Endothelial cell (in vitro differentiated cells): ENCODE measurements at regions not wholly inside any gene's neighbourhood (a gene's known extent, or its start where the extent isn't known, plus 50 kb on each side); places are given as distances from the start of the nearest gene placed in this dataset.

Experiments
- DNase-seq: peaks from one replicate; pipeline ENCODE4 v3.0.0; 2021; ENCODE audit warnings: low spot score
- H3K27ac Mint-ChIP-seq: one replicate; pipeline ENCODE4 v1.8.0; 2021; ENCODE audit warnings: mixed read lengths, inconsistent platforms; ENCODE audit not compliant: unreplicated experiment
- H3K27me3 Mint-ChIP-seq: one replicate; pipeline ENCODE4 v1.8.0; 2021; ENCODE audit warnings: mild to moderate bottlenecking, moderate library complexity, mixed read lengths, inconsistent platforms; ENCODE audit not compliant: unreplicated experiment
- H3K36me3 Mint-ChIP-seq: one replicate; pipeline ENCODE4 v1.8.0; 2021; ENCODE audit warnings: mild to moderate bottlenecking, low read depth, mixed read lengths, inconsistent platforms; ENCODE audit not compliant: unreplicated experiment
- H3K4me1 Mint-ChIP-seq: one replicate; pipeline ENCODE4 v1.8.0; 2021; ENCODE audit warnings: mild to moderate bottlenecking, mixed read lengths, inconsistent platforms; ENCODE audit not compliant: unreplicated experiment
- H3K4me3 Mint-ChIP-seq: one replicate; pipeline ENCODE4 v1.8.0; 2021; ENCODE audit warnings: mild to moderate bottlenecking, mixed read lengths, inconsistent platforms; ENCODE audit not compliant: unreplicated experiment
- H3K9me3 Mint-ChIP-seq: one replicate; pipeline ENCODE4 v1.8.0; 2021; ENCODE audit warnings: mixed read lengths, inconsistent platforms; ENCODE audit not compliant: unreplicated experiment
- TF ChIP-seq, protein P1 (sequence below): fragments of 200-600 bp; sonication (generic); IDR thresholded peaks from one replicate; pipeline ENCODE4 v1.5.0; 2021; ENCODE audit warnings: antibody characterized with exemption; ENCODE audit not compliant: unreplicated experiment

DNA sequence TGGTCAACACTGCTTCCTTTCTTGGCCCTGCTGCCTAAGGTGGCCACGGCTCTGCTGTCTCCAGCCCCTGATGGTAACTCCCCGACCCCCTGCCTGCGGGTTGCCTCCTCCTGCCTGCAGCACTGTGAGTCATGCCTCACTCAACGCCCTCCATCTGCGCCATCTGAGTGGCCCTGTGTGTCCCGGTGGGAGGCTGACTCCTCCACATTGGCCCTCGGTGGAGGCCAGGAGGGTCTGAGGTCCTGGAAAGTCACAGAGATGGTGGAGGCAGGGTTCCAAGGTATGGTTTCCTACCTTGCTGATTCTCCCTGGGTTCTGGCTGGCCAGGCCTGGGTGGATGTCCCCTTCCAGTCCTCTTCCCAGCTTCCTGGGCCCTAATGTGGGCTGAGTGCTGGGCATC, 64.5 kb upstream of the ADAMTS2 start:
- no peaks in the 10 kb centered on the region for H3K27me3 Mint-ChIP-seq
- TF ChIP-seq, protein P1, sequence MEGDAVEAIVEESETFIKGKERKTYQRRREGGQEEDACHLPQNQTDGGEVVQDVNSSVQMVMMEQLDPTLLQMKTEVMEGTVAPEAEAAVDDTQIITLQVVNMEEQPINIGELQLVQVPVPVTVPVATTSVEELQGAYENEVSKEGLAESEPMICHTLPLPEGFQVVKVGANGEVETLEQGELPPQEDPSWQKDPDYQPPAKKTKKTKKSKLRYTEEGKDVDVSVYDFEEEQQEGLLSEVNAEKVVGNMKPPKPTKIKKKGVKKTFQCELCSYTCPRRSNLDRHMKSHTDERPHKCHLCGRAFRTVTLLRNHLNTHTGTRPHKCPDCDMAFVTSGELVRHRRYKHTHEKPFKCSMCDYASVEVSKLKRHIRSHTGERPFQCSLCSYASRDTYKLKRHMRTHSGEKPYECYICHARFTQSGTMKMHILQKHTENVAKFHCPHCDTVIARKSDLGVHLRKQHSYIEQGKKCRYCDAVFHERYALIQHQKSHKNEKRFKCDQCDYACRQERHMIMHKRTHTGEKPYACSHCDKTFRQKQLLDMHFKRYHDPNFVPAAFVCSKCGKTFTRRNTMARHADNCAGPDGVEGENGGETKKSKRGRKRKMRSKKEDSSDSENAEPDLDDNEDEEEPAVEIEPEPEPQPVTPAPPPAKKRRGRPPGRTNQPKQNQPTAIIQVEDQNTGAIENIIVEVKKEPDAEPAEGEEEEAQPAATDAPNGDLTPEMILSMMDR = no peak
- no peak overlapping the region for H3K4me3 Mint-ChIP-seq
- H3K9me3 Mint-ChIP-seq = no peaks in the 10 kb centered on the region
- no peak overlapping the region for H3K27ac Mint-ChIP-seq
- H3K4me1 Mint-ChIP-seq = no peaks in the 10 kb centered on the region
- peaks cover 3% of the 10 kb centered on the region for H3K36me3 Mint-ChIP-seq
- no peak for DNase-seq

DNA sequence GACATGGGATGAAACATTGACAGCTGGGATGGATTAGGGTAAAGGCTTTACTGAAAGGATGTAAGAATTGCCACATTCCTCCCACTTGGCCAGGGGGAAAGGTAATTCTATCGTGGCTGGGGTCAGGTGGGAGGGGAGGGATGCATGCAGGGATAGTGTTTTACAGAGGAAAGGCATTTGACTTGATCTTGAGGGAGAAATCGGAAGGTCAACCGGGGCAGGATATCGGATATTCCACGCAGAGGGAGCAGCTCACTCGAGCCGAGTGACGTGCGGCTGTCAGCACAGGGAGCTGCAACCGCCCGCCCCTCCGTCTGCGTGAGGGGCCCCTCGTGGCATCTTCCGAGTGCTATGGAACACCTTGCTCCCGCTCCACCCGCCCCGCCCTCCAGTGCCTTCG, 63.4 kb upstream of the ADAMTS2 start:
- Mint-ChIP-seq H3K4me3 (no peak overlapping the region), H3K36me3 (peaks cover 3% of the 10 kb centered on the region), H3K27me3 (no peaks in the 10 kb centered on the region), H3K9me3 (no peaks in the 10 kb centered on the region), H3K4me1 (no peaks in the 10 kb centered on the region), H3K27ac (no peak overlapping the region)
- DNase-seq = no peak
- TF ChIP-seq, protein P1 = no peak

DNA sequence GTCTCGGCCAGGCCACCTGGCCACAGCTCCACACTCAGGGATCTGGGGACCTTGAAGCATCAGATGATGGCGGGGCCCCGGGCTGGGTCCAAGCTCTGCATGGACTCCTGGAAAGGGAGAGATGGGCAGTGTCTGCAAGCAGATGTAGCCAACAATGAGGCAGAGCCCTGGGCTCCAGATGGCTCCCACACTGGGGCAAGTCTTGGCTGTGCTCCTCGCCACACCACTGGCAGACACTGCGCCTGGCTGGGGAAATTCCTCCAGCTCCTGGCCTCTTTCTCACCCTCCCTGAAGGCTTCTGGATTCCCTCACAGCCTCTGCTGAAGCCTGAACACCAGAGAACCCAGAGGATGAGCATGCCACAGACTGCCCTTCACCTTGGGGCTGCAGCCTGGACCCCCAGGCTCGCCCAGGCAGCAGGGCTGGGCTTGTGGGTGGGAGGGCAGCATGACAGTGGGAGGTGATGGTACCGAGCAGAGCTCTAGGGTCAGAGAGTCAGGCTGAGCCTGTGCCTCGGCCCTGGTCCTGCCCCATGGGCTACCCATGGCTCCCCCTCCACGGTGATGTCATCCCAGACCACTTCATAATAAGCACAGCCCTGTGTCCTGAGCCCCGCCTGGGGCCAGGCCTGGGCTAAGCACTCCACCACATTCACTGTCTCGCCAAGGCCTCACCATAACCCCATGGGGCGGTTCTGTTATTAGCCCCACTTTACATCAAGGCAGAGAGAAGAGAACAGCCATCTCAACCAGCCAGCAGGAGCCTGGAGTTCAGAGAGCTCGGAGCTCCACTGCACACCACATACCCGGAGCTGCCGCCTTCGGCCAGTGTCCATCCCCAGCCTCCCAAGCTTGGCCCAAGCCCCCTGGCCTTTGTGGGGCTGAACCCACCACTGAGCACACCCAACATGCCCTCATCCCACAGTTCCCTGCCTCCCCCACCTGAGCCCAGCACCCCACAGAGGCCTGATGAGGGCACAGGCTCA, 62.2 kb upstream of the ADAMTS2 start:
- Mint-ChIP-seq H3K4me3 (no peak overlapping the region), H3K9me3 (peaks cover 4% of the 10 kb centered on the region), H3K4me1 (no peaks in the 10 kb centered on the region), H3K36me3 (peaks cover 8% of the 10 kb centered on the region), H3K27me3 (no peaks in the 10 kb centered on the region), H3K27ac (no peak overlapping the region)
- TF ChIP-seq, protein P1 = no peak
- DNase-seq = no peak

DNA sequence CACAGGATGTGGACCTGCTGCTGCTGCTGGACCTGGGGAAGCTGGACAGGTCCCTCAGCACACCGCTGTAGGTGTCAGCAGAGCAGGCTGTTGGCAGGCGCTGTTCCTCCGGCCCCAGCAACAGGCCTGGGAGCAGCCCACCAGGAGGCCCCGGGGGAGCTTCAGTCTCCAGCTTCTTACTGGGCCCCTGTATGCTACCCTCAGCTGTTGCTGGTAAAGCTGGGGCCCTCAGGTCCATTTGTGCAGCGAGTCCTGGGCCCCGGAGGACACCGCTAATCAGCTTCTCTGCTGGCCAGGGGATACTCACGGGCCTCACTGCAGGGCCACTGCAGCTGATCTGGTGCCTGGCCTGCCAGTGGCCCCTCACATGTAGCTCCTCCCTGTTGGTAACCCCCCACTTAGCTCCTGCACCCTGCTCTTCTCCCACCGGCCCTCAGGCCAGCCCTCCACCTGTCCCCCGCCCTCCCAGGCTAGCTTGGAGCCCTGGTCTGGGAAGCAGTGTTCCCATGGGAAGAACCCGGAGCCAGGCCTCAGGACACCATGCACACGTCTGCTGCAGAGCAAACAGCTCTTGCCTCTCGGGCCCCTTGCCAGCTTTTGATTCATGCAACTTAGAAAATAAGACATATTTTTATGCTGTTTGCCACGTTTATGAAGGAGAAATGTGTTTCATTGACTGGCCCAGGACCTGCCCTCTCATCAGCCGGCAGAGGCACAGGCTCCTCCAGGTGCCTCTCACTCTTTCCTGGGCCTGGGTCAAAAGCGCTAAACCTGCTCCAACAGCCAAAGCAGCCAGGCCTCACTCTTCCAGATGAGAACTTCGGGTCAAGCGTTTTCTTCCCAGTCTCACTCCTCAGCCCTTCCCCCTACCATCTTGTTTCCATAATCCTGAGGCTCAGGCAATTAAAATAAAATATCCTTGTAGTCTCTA, 61.0 kb upstream of the ADAMTS2 start:
- Mint-ChIP-seq H3K9me3 (peaks cover 12% of the 10 kb centered on the region), H3K27ac (no peak overlapping the region), H3K27me3 (no peaks in the 10 kb centered on the region), H3K4me3 (no peak overlapping the region), H3K36me3 (peaks cover 14% of the 10 kb centered on the region), H3K4me1 (no peaks in the 10 kb centered on the region)
- DNase-seq = no peak
- TF ChIP-seq, protein P1 = no peak
